WTC11 (cell line): ENCODE measurements at regions not wholly inside any gene's neighbourhood (a gene's known extent, or its start where the extent isn't known, plus 50 kb on each side); places are given as distances from the start of the nearest gene placed in this dataset.

Experiments
- ATAC-seq: fragments of 200-7000 bp; cut with Tn5 transposase; 2 replicates; pipeline ENCODE4 v1.10.0; 2021; ENCODE audit warnings: mild to moderate bottlenecking, moderate library complexity
- CTCF ChIA-PET: fragments of 300-600 bp; sonication (Branson Sonifier 250); formaldehyde crosslinking; loops from one replicate; lab custom pipeline; 2021; ENCODE audit warnings: antibody characterized with exemption; lab: Charles Lee
- POLR2A ChIA-PET: fragments of 350-600 bp; sonication (Branson Sonifier 250); formaldehyde crosslinking; loops from one replicate; lab custom pipeline; 2021; ENCODE audit warnings: antibody characterized with exemption; lab: Charles Lee
- DNase-seq: peaks from one replicate; pipeline ENCODE4 v3.0.0; 2021; ENCODE audit warnings: low spot score
- H3K27ac Mint-ChIP-seq: 2 replicates; pipeline ENCODE4 v1.8.0; 2021; ENCODE audit warnings: mixed read lengths
- H3K27me3 Mint-ChIP-seq: 2 replicates; pipeline ENCODE4 v1.8.0; 2021; ENCODE audit warnings: low read depth, mild to moderate bottlenecking, moderate library complexity, mixed read lengths
- H3K36me3 Mint-ChIP-seq: 2 replicates; pipeline ENCODE4 v1.8.0; 2021; ENCODE audit warnings: mixed read lengths
- H3K4me1 Mint-ChIP-seq: 2 replicates; pipeline ENCODE4 v1.8.0; 2022; ENCODE audit warnings: mixed read lengths
- H3K4me3 Mint-ChIP-seq: 2 replicates; pipeline ENCODE4 v1.8.0; 2021; ENCODE audit warnings: mild to moderate bottlenecking, moderate library complexity, mixed read lengths
- H3K9me3 Mint-ChIP-seq: 2 replicates; pipeline ENCODE4 v1.8.0; 2021; ENCODE audit warnings: mixed read lengths
- ATF1 ChIP-seq: sonication (generic); formaldehyde crosslinking; IDR thresholded peaks from 2 replicates; pipeline ENCODE4 v1.8.1; 2023; ENCODE audit warnings: mild to moderate bottlenecking, moderate library complexity, missing genetic modification reagents
- CBFB ChIP-seq: sonication (generic); formaldehyde crosslinking; IDR thresholded peaks from 2 replicates; pipeline ENCODE4 v1.8.1; 2022; ENCODE audit warnings: mild to moderate bottlenecking, low read depth, missing genetic modification reagents
- CREB1 ChIP-seq: sonication (generic); formaldehyde crosslinking; IDR thresholded peaks from 2 replicates; pipeline ENCODE4 v1.8.0; 2023; ENCODE audit warnings: mild to moderate bottlenecking, missing genetic modification reagents
- CREM ChIP-seq: sonication (generic); formaldehyde crosslinking; IDR thresholded peaks from 2 replicates; pipeline ENCODE4 v1.8.1; 2022; ENCODE audit warnings: mild to moderate bottlenecking, missing genetic modification reagents, moderate library complexity
- FOXK1 ChIP-seq: sonication (generic); formaldehyde crosslinking; IDR thresholded peaks from 2 replicates; pipeline ENCODE4 v1.8.0; 2022; ENCODE audit warnings: mild to moderate bottlenecking, moderate library complexity, missing genetic modification reagents
- SOX15 ChIP-seq: fragments of 250-450 bp; sonication (Bioruptor Pico); IDR thresholded peaks from 2 replicates; pipeline ENCODE4 v1.9.0; 2021; ENCODE audit warnings: mild to moderate bottlenecking
- TF ChIP-seq, protein P1 (sequence below): fragments of 250-450 bp; sonication (Bioruptor Pico); conservative IDR thresholded peaks from 2 replicates; pipeline ENCODE4 v1.9.0; 2021; ENCODE audit warnings: mild to moderate bottlenecking
- TF ChIP-seq, protein P2 (sequence below): fragments of 250-450 bp; sonication (Bioruptor Pico); IDR thresholded peaks from 2 replicates; pipeline ENCODE4 v1.9.0; 2021; ENCODE audit warnings: mild to moderate bottlenecking
- TF ChIP-seq, protein P3 (sequence below): sonication (generic); formaldehyde crosslinking; conservative IDR thresholded peaks from 2 replicates; pipeline ENCODE4 v1.8.1; 2023; ENCODE audit warnings: mild to moderate bottlenecking, low read depth, missing genetic modification reagents, moderate library complexity
- TF ChIP-seq, protein P4 (sequence below): sonication (generic); formaldehyde crosslinking; IDR thresholded peaks from 2 replicates; pipeline ENCODE4 v1.8.0; 2023; ENCODE audit warnings: missing genetic modification reagents, mild to moderate bottlenecking, borderline replicate concordance

DNA sequence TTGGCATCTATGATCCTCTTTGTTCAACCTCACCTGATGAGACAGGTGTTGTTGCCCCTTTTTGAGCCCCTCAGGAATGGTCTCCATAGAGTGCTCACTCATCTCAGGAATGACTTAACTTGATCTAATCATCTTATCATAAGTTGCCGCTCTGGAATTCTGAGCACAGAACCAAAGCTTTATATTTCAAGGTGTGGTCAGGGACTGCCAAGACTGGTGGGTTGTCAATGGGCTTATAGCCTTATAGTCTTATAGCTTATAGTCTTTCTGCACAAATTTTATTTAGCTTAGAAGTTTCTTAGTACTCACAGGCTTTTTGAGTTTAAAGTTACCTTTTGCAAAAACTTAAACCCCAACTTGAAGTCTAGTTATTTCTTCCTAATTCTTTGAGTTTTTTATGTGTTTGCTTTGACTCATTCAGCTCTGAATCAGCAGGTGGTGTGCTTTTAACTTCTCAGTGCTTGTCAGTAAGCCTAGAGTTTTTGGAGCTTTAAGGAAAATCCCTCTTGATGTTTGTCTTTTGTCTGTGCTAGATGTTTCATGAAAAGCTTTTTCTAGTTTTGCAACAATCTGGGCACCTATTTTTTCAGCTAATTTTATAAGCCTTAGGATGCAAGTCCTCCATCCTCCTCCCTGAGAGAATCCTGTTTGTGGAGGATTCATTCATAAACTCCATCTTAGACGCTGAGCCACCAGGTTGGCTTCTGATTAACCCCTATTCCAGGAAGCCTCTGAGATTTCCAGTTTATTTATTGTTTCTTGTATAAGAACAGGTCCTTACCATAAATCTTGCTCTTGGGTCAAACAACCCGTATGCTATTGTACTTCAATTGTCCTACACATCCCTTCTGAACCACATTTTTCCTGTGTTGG, 72.3 kb upstream of the SSTR4 start (continued):
- TF ChIP-seq, protein P1, sequence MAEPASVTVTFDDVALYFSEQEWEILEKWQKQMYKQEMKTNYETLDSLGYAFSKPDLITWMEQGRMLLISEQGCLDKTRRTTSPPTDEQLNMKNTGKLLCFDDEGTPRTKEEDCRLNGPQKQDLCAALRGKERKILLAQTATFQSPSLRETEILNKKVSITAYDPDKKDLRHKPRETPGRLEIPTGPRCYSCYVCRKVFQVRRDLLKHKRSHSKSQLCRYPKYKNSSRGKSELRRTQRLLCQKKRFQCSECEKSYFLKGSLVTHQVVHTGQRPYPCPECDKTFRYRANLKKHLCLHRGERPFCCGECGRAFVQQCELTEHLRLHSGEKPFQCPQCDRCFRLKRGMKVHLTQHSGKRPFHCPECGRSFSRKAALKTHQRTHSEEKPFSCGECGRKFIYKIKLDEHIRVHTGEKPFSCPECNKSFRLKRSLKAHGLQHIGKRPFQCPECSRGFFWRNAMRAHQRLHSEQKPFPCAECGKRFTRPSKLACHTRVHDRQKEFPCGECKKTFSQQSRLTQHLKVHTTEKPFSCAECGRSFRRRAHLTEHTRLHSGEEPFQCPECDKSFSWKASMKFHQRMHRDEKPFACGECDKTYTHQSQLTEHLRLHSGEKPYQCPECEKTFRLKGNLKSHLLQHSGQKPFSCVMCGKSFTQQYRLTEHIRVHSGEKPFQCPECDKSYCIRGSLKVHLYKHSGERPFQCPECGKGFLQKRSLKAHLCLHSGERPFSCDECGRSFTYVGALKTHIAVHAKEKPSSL = no peak
- TF ChIP-seq, protein P2, sequence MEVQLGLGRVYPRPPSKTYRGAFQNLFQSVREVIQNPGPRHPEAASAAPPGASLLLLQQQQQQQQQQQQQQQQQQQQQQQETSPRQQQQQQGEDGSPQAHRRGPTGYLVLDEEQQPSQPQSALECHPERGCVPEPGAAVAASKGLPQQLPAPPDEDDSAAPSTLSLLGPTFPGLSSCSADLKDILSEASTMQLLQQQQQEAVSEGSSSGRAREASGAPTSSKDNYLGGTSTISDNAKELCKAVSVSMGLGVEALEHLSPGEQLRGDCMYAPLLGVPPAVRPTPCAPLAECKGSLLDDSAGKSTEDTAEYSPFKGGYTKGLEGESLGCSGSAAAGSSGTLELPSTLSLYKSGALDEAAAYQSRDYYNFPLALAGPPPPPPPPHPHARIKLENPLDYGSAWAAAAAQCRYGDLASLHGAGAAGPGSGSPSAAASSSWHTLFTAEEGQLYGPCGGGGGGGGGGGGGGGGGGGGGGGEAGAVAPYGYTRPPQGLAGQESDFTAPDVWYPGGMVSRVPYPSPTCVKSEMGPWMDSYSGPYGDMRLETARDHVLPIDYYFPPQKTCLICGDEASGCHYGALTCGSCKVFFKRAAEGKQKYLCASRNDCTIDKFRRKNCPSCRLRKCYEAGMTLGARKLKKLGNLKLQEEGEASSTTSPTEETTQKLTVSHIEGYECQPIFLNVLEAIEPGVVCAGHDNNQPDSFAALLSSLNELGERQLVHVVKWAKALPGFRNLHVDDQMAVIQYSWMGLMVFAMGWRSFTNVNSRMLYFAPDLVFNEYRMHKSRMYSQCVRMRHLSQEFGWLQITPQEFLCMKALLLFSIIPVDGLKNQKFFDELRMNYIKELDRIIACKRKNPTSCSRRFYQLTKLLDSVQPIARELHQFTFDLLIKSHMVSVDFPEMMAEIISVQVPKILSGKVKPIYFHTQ (CRISPR knock-in tag) = no peak
- TF ChIP-seq, protein P3, sequence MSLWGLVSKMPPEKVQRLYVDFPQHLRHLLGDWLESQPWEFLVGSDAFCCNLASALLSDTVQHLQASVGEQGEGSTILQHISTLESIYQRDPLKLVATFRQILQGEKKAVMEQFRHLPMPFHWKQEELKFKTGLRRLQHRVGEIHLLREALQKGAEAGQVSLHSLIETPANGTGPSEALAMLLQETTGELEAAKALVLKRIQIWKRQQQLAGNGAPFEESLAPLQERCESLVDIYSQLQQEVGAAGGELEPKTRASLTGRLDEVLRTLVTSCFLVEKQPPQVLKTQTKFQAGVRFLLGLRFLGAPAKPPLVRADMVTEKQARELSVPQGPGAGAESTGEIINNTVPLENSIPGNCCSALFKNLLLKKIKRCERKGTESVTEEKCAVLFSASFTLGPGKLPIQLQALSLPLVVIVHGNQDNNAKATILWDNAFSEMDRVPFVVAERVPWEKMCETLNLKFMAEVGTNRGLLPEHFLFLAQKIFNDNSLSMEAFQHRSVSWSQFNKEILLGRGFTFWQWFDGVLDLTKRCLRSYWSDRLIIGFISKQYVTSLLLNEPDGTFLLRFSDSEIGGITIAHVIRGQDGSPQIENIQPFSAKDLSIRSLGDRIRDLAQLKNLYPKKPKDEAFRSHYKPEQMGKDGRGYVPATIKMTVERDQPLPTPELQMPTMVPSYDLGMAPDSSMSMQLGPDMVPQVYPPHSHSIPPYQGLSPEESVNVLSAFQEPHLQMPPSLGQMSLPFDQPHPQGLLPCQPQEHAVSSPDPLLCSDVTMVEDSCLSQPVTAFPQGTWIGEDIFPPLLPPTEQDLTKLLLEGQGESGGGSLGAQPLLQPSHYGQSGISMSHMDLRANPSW (CRISPR knock-in tag) = no peak
- TF ChIP-seq, all 79 proteins: peak for 0

DNA sequence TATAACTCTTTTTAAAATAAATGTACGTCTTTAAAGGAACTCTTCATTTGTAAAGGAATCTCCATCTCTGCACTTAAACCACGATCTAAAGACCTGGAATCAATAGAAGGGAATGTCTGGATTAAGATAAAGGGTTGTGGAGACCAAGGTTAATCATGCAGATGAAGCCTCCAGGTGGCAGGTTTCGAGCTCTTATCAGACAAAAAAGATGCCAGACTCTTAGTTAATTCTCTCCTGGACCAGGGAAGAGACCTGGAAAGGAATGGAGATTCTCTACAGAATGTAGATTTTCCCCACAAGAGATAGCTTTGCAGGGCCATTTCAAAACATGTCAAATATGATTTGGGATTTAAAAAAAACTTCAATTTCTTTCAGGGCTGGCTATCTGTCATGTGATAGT, 71.5 kb upstream of the SSTR4 start:
- POLR2A ChIA-PET = no interaction called here
- H3K9me3 Mint-ChIP-seq = peaks cover 14% of the 10 kb centered on the region
- H3K4me3 Mint-ChIP-seq = no peak overlapping the region
- H3K4me1 Mint-ChIP-seq = peaks cover 12% of the 10 kb centered on the region
- peaks cover 5% of the 10 kb centered on the region for H3K27me3 Mint-ChIP-seq
- TF ChIP-seq CREM (CRISPR knock-in tag) (no peak), ATF1 (no peak), CBFB (no peak), SOX15 (CRISPR knock-in tag) (no peak), FOXK1 (CRISPR knock-in tag) (no peak), CREB1 (no peak)
- TF ChIP-seq, protein P4, sequence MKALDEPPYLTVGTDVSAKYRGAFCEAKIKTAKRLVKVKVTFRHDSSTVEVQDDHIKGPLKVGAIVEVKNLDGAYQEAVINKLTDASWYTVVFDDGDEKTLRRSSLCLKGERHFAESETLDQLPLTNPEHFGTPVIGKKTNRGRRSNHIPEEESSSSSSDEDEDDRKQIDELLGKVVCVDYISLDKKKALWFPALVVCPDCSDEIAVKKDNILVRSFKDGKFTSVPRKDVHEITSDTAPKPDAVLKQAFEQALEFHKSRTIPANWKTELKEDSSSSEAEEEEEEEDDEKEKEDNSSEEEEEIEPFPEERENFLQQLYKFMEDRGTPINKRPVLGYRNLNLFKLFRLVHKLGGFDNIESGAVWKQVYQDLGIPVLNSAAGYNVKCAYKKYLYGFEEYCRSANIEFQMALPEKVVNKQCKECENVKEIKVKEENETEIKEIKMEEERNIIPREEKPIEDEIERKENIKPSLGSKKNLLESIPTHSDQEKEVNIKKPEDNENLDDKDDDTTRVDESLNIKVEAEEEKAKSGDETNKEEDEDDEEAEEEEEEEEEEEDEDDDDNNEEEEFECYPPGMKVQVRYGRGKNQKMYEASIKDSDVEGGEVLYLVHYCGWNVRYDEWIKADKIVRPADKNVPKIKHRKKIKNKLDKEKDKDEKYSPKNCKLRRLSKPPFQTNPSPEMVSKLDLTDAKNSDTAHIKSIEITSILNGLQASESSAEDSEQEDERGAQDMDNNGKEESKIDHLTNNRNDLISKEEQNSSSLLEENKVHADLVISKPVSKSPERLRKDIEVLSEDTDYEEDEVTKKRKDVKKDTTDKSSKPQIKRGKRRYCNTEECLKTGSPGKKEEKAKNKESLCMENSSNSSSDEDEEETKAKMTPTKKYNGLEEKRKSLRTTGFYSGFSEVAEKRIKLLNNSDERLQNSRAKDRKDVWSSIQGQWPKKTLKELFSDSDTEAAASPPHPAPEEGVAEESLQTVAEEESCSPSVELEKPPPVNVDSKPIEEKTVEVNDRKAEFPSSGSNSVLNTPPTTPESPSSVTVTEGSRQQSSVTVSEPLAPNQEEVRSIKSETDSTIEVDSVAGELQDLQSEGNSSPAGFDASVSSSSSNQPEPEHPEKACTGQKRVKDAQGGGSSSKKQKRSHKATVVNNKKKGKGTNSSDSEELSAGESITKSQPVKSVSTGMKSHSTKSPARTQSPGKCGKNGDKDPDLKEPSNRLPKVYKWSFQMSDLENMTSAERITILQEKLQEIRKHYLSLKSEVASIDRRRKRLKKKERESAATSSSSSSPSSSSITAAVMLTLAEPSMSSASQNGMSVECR (CRISPR knock-in tag) = no peak
- H3K36me3 Mint-ChIP-seq = peaks cover 4% of the 10 kb centered on the region; the same call in 1 of the 2 replicates
- CTCF ChIA-PET = interaction anchor here (0.9 to 6.4 kb wide), 4 partner anchors 11 to 272 kb away, joined by 3 to 40 read pairs (median 9); no protein-coding TSS in a partner anchor
- no peak overlapping the region for H3K27ac Mint-ChIP-seq
- no peak for DNase-seq
- no peak for ATAC-seq
